ENCODE measurements at regions not wholly inside any gene's neighbourhood (a gene's known extent, or its start where the extent isn't known, plus 50 kb on each side); places are given as distances from the start of the nearest gene placed in this dataset.

- intact Hi-C loops (cut with micrococcal nuclease) = no loop called here
- H3K4me3 Mint-ChIP-seq = no peak overlapping the region
- no peak overlapping the region for H3K27ac Mint-ChIP-seq
- DNase-seq = no peak
- no peaks in the 10 kb centered on the region for H3K36me3 Mint-ChIP-seq (ENCODE audit: low read depth)
- H3K4me1 Mint-ChIP-seq = no peaks in the 10 kb centered on the region
- no peaks in the 10 kb centered on the region for H3K27me3 Mint-ChIP-seq
- no peaks in the 10 kb centered on the region for H3K9me3 Mint-ChIP-seq
These were observed 486.9 kb upstream of the WSB1 start for GRCh38 chr17:26807024-26807423.

- H3K27me3 Mint-ChIP-seq = no peaks in the 10 kb centered on the region
- intact Hi-C loops (cut with micrococcal nuclease) = no loop called here
- no peak for DNase-seq
- H3K4me3 Mint-ChIP-seq = no peak overlapping the region
- no peaks in the 10 kb centered on the region for H3K4me1 Mint-ChIP-seq
- no peaks in the 10 kb centered on the region for H3K9me3 Mint-ChIP-seq
- no peak overlapping the region for H3K27ac Mint-ChIP-seq
- H3K36me3 Mint-ChIP-seq (ENCODE audit: low read depth) = no peaks in the 10 kb centered on the region
These were observed 484.9 kb upstream of the WSB1 start for GRCh38 chr17:26809033-26809432.

GRCh38 chr17:26818736-26819135 is 475.2 kb upstream of the WSB1 start:
- Mint-ChIP-seq H3K27me3 (no peaks in the 10 kb centered on the region), H3K36me3 (ENCODE audit: low read depth) (no peaks in the 10 kb centered on the region), H3K4me1 (no peaks in the 10 kb centered on the region), H3K27ac (no peak overlapping the region), H3K9me3 (no peaks in the 10 kb centered on the region), H3K4me3 (no peak overlapping the region)
- intact Hi-C loops (cut with micrococcal nuclease) = no loop called here
- no peak for DNase-seq
